Upper lobe of left lung (tissue), 4 donors: ENCODE measurements at regions not wholly inside any gene's neighbourhood (a gene's known extent, or its start where the extent isn't known, plus 50 kb on each side); places are given as distances from the start of the nearest gene placed in this dataset.

ENCODE experiments used
- CTCF ChIP-seq, 6 experiments: fragments of 450-650 bp in 4 of 6; fragments of 200-600 bp in 2 of 6; sonication (generic) in 2 of 6; IDR thresholded peaks; one replicate each; pipeline ENCODE4 v1.5.1; 2016 to 2019; ENCODE audit warnings: antibody characterized with exemption in 6 of 6
- POLR2A ChIP-seq, 4 donors: fragments of 450-650 bp; IDR thresholded peaks; one replicate each; pipeline ENCODE4 v1.5.1; 2016 to 2017; ENCODE audit warnings: antibody characterized with exemption in 4 of 4, mild to moderate bottlenecking in 2 of 4
- POLR2AphosphoS5 ChIP-seq, 2 donors: sonication (generic); formaldehyde crosslinking; IDR thresholded peaks; one replicate each; pipeline ENCODE4 v1.5.1; 2017; ENCODE audit warnings: antibody characterized with exemption in 2 of 2

- TF ChIP-seq CTCF (IDR thresholded peaks at IDR 0.05) (no peak), POLR2A (IDR thresholded peaks at IDR 0.05) (no peak), POLR2AphosphoS5 (IDR thresholded peaks at IDR 0.05) (no peak)
Measured at GRCh38 chr16:9441012-9441411, 349.6 kb downstream of the HAPSTR1 start.
